H1 (cell line): ENCODE measurements at regions not wholly inside any gene's neighbourhood (a gene's known extent, or its start where the extent isn't known, plus 50 kb on each side); places are given as distances from the start of the nearest gene placed in this dataset.

Source experiments
- BACH1 ChIP-seq: IDR thresholded peaks from 2 replicates; pipeline ENCODE4 v1.6.1; 2012; ENCODE audit warnings: low read length, improper control_type of control experiment
- CHD7 ChIP-seq: fragments of 300-600 bp; sonication (generic); IDR thresholded peaks from 2 replicates; pipeline ENCODE4 v1.7.1; 2012; ENCODE audit warnings: low read length, moderate library complexity, mild to moderate bottlenecking, inconsistent platforms; ENCODE audit not compliant: insufficient replicate concordance
- EP300 ChIP-seq, 2 experiments: IDR thresholded peaks; 1 replicate in 1 of 2; 2 replicates in 1 of 2; pipeline ENCODE4 v1.6.1; 2011 to 2012; ENCODE audit warnings: low read depth in 2 of 2, low read length in 2 of 2, mild to moderate bottlenecking in 2 of 2, borderline replicate concordance in 1 of 2, inconsistent platforms in 1 of 2, moderate library complexity in 1 of 2
- NANOG ChIP-seq: IDR thresholded peaks from 2 replicates; pipeline ENCODE4 v1.6.1; 2011; ENCODE audit warnings: low read length, low read depth, mild to moderate bottlenecking, inconsistent platforms; ENCODE audit not compliant: insufficient read depth, poor library complexity, severe bottlenecking
- RFX5 ChIP-seq: IDR thresholded peaks from 2 replicates; pipeline ENCODE4 v1.6.1; 2011; ENCODE audit warnings: low read depth, low read length, improper control_type of control experiment, borderline replicate concordance
- TEAD4 ChIP-seq: IDR thresholded peaks from 2 replicates; pipeline ENCODE4 v1.6.1; 2012; ENCODE audit warnings: low read depth, low read length, inconsistent platforms, mixed read lengths

- no peak for TF ChIP-seq CHD7
- TF ChIP-seq RFX5 = no peak
- no peak for TF ChIP-seq TEAD4
- no peak for TF ChIP-seq NANOG
- TF ChIP-seq EP300 (IDR thresholded peaks at IDR 0.05; ENCODE audit: borderline replicate concordance in 1 of 2, low read depth in 2 of 2, low read length in 2 of 2) = no peak
- TF ChIP-seq BACH1 = no peak
Observed at GRCh38 chr2:166792808-166793207, 95.5 kb upstream of the XIRP2 start (continued).
